AG10803 (cell line): ENCODE measurements at regions not wholly inside any gene's neighbourhood (a gene's known extent, or its start where the extent isn't known, plus 50 kb on each side); places are given as distances from the start of the nearest gene placed in this dataset.

Experiments used
- DNase-seq: peaks from one replicate; pipeline ENCODE4 v3.0.0; 2010; ENCODE audit warnings: low read depth
- H3K4me3 ChIP-seq: 2 replicates; pipeline ENCODE4 v1.5.1; 2011; ENCODE audit warnings: mild to moderate bottlenecking, low read length, control low read depth
- CTCF ChIP-seq: conservative IDR thresholded peaks from 2 replicates; pipeline ENCODE4 v1.5.1; 2011; ENCODE audit warnings: mild to moderate bottlenecking, low read length, control low read depth, inconsistent platforms

GRCh38 chr4:58465031-58465430 is 1354.8 kb upstream of the IGFBP7 start:
- H3K4me3 ChIP-seq, result no peak overlapping the region
- no peak for TF ChIP-seq CTCF
- DNase-seq, result no peak

GRCh38 chr4:58456727-58457384 is 1346.7 kb upstream of the IGFBP7 start:
- no peak overlapping the region for H3K4me3 ChIP-seq
- DNase-seq, result no peak
- TF ChIP-seq CTCF, result no peak

GRCh38 chr4:58453956-58454355 is 1343.8 kb upstream of the IGFBP7 start:
- no peak for TF ChIP-seq CTCF
- no peak overlapping the region for H3K4me3 ChIP-seq
- no peak for DNase-seq

- TF ChIP-seq CTCF, result no peak
- DNase-seq, result no peak
- H3K4me3 ChIP-seq, result no peak overlapping the region
Observed at GRCh38 chr4:58451707-58452106, 1341.5 kb upstream of the IGFBP7 start.

- no peak for TF ChIP-seq CTCF
- no peak overlapping the region for H3K4me3 ChIP-seq
- no peak for DNase-seq
Observed at GRCh38 chr4:58435871-58436270, 1325.7 kb upstream of the IGFBP7 start.

GRCh38 chr4:58413849-58414248 is 1303.7 kb upstream of the IGFBP7 start:
- no peak overlapping the region for H3K4me3 ChIP-seq
- DNase-seq, result no peak
- no peak for TF ChIP-seq CTCF

- no peak overlapping the region for H3K4me3 ChIP-seq
- TF ChIP-seq CTCF, result no peak
- DNase-seq, result no peak
Observed at GRCh38 chr4:58411904-58412303, 1301.7 kb upstream of the IGFBP7 start.
